SH-SY5Y (cell line): ENCODE measurements at regions not wholly inside any gene's neighbourhood (a gene's known extent, or its start where the extent isn't known, plus 50 kb on each side); places are given as distances from the start of the nearest gene placed in this dataset.

Source experiments
- GATA2 ChIP-seq: IDR thresholded peaks from 2 replicates; pipeline ENCODE4 v1.6.1; 2011; ENCODE audit warnings: mild to moderate bottlenecking, low read depth, low read length
- GATA3 ChIP-seq: IDR thresholded peaks from 2 replicates; pipeline ENCODE4 v1.6.1; 2011; ENCODE audit warnings: low read depth, mild to moderate bottlenecking, low read length, moderate library complexity

DNA sequence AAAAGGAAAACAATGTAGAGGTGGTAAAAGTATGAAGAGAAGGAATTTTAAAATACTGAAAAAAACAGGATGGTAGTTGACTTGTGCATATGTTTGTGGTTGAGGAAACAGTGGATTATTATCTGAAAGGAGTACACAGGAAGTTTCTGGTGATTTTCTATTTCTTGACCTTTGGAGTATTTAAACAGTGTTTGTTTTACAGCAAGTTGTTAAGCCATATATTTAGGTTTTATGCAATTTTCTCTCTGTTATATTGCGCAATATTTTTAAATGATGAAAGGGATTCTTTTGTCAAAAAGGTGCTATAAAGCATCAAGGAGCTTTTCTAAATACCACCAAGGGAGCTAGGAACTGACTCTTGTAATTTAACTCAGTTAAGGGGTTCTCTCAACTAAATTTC lies 343.1 kb upstream of the MAOA start:
- TF ChIP-seq GATA2 (no peak), GATA3 (no peak)

DNA sequence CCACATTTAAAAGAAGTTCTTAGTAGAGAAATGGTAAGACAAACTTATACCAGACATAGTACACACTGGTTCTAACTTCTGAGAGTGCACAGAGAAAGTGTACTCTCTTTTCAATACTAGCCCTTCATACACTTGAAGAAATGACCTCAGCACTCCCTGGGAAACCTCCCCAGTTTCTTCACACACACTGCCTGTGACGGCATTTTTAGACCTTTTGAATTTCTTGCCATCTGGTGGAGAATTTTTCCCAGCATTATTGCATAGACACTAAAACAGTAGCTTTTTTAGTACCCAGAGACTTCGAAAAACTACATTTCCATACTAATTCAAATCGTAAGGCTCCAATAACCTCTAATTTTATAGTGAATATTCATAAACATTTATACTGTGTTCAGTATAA lies 341.6 kb upstream of the MAOA start:
- TF ChIP-seq GATA2: no peak
- TF ChIP-seq GATA3: no peak

DNA sequence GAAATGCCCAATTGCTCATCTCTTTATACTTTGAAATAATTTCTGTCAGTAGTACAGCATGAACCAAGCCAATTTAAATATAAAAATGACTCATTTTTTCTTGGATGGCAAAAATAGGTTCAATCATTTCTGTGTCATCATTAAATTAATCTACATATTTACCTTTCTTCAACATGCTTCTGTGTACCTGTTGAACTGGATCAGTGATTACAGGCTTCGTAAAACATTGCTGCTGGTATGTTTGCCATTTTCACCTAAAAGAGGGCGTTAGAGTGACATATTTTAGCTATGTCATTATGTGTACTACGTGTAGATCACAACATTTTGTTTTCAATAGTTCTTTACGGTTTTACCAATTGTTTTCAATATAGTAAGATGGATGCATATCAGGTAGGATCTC lies 340.5 kb upstream of the MAOA start:
- TF ChIP-seq GATA2 (no peak), GATA3 (no peak)

DNA sequence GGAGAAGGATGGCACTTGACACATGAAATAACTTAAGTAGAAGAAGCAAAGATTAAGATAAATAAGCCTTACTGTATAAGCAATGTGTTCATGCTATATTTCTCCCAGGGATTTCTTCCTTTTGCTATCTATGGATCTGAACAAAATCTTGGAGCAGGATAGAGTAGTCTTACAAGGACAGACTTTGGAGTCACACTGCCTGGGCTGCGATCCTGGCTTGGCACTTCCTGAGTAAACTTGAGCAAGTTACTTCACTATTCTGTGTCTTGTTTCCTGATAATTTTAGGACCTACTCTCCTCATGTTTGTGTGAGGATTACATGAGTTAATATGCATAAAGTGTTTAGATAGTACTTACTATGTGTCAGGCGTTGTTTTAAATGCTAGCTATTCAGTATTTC lies 340.0 kb upstream of the MAOA start:
- TF ChIP-seq GATA3 (no peak), GATA2 (no peak)

DNA sequence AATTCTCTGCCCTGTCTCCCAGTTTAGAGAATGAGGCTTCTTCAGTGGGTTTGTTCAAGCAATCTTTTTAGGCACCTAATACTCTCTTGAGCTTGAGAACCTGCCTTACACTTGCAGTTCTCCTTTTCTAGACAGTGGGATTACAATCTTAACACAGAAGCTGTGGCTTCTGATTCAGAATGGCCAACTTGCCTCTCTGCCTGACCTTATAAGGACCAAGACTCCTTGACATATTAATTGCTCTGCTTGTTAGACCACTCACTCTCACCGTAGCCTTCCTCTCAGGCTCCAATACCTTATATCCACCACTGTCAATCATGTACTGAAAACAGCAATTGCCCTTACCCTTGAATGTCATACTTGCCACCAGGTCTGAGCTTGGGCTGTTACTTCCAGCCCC lies 338.7 kb upstream of the MAOA start:
- no peak for TF ChIP-seq GATA3
- TF ChIP-seq GATA2: no peak

DNA sequence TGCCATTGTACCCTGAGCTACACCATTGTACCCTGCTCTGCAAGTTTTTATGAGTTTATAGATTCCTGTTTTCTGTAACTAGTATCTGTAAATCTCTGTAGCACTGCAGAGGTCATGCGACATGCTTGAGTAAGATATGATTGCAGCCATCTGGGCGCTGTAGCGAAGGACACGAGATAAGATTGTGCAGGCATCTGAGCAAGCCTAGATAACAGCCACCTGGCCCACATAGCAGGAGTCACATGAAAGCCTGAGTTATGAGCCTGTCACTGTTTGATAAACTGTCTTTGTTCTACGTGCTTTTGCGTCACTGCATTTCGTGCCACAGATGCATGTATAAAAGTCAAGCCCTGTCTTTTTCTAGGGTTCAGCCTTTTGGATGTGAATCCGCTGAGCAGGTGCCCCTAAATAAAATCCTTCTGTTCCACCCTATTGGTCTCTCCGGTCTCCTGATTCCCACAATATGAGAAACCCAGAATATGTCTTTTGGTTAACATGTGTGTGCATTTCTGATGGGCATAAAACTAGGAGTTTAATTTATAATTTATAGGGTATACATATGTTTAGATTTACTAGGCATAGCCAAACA lies 327.6 kb upstream of the MAOA start:
- TF ChIP-seq GATA3 (no peak), GATA2 (peak; percentile 55; the same call in 1 of the 2 replicates)

DNA sequence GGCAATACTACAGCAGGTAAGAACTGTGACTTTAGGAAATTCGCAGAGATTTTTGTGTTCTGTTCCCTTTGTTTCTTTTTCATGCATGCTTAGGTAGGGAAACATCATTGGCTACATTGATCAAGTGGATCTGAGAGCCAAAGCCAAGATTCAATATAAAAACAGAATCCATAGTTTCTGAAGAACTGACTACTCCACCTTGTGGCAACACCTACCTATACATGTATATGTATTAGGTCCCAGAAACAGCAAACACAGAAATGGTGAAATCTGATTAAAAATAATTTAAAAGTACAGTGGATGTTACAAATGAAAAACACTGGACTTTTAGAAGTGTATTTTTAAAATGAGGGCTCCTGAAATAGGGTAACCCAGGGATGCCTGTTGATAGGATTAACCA lies 322.6 kb upstream of the MAOA start:
- TF ChIP-seq GATA3 (no peak), GATA2 (no peak)

DNA sequence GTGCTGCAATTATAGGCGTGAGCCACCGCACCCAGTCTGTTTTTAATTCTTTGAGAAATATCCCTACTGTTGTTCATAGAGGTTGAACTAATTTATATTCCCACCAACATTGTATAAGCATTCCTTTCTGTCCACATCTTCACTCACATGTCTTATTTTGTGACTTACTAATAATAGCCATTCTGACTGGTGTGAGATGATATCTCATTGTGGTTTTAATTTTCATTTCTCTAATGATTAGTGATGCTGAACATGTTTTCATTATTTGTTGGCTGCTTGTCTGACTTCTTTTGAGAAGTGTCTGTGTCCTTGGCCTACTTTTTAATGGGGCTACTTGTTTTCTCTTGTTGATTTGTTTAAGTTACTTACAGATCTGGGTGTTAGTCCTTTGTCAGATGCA lies 310.9 kb upstream of the MAOA start:
- no peak for TF ChIP-seq GATA2
- no peak for TF ChIP-seq GATA3

DNA sequence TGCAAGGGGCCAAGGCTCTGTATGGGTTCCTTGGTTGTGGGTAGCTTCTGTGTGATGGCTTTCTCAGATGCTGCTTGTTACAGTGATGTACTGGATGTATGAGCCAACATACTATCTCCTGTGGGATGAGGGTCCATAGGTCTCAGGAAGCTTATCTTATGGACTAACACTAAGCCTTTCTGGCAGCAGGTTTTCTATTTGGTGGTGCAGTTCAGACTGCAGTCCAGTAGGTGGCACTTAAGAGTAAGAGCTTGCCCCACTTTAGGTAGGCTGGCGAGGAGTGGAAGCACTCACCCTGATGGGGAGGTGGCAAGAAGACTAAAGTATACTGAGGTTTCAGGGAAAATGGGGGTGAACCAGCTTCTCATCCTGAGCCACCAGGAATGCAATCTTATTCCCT lies 306.7 kb upstream of the MAOA start:
- TF ChIP-seq GATA3 (no peak), GATA2 (no peak)

DNA sequence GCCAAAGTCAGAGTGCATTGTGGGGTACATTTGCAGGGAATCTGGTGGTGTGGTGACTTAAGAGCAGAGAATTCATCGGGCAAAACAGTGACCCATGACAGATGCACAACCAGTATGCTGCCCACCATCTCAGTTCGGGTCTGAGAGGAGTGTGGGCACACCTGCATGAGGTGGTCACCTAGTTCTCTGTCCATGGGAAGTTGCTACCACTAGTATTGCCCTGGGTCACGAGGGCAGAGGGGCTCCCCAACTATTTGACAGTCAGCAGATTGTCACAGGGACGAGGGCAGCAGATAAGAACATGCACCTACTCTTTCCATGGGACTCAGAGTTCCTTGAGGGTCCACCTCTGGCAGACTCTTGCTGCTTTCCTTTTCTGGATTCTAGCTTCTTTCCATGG lies 305.2 kb upstream of the MAOA start:
- no peak for TF ChIP-seq GATA3
- no peak for TF ChIP-seq GATA2

DNA sequence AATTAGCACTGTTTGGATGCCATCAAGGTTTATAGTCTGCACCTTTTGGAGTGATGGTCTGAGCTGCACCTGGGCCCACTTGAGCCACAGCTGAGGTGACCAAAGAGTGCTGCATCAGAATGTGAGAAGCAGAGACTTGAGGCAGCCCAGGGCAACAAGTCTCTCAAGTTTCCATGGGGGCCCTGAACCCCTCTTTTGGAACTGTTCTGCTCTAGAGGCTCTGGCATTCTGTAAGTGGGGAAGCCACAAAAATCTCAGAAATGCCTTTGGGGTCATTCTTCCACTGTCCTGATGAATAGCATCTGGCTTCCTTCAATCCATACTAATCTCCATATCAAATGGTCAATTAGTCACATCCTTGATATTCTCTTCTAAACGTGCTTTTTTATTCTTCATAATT lies 298.4 kb upstream of the MAOA start:
- TF ChIP-seq GATA2 (no peak), GATA3 (no peak)

DNA sequence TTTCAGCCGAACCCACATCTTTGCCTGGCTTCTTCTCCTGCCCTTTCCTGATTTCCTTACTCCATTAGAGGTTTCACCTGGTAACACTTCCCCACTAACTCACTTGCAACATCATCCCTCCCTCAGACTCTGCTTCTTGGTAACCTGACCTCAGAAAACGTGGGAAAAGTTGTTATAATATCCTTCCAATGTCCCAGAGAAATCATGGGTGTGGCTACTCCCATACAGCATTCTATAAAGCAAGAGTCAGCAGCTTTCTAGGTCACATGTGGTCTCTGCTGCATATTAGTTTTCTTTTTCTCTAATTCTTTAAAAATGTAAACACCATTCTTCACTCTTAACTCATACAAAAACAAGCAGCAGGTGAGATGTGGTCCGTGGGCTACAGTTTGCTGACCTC lies 283.1 kb upstream of the MAOA start:
- no peak for TF ChIP-seq GATA3
- no peak for TF ChIP-seq GATA2

DNA sequence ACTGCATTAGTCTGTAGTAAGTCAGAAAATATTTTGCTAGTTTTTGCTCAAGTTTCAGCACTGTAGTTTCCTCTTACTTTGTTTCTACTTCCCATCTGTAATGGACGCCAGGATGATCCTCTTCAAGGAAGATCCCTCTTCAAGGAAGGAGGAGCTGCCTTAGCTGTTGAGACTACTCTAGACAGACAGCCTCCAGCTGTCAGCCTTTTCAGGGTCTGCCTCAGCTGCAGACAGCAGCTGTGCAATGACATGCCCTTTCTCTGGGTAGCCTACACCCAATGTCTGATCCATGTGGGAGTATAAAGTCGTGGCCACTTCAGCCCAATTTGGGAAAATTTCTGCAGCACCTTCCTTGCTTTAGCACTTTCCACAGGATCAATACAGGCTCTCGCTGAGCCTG lies 281.0 kb upstream of the MAOA start:
- no peak for TF ChIP-seq GATA2
- TF ChIP-seq GATA3: no peak

DNA sequence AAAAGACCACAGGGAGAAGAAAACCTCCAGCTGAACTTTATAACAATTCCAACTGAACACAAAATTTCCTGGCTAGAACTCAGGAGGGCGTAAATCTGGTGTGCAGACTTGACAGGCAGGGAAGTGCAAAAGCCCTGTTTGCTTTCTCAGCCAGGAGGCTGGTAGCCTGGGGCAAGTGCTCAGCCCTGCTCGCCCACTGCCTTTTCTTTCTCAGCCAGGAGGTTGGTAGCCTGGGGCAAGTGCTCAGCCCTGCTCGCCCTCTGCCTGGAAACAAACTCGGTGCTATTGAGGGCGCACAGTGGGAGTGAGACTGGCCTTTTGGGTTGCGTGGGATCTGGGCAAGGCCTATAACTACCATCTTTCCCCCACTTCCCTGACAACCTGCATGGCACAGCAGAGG lies 275.4 kb upstream of the MAOA start:
- TF ChIP-seq GATA2 (no peak), GATA3 (no peak)

DNA sequence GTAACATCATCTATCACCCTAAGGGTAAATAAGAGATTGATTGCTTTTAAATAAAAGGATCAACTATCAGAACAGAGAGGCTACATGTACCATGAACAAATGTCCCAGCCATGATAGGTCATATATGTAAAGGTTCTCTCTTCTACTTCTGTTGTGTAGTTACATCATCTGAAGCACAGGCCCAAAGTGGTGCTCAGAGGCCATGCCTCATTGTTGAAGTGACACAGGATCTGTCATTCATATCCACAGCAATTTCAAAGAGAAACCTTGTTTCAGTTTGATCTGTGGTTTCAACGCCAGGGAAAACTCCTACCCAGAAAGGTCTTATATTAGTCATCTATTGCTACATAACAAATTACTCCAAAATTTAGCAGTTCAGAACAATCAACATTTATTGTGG lies 269.2 kb upstream of the MAOA start:
- TF ChIP-seq GATA2: no peak
- TF ChIP-seq GATA3: no peak

DNA sequence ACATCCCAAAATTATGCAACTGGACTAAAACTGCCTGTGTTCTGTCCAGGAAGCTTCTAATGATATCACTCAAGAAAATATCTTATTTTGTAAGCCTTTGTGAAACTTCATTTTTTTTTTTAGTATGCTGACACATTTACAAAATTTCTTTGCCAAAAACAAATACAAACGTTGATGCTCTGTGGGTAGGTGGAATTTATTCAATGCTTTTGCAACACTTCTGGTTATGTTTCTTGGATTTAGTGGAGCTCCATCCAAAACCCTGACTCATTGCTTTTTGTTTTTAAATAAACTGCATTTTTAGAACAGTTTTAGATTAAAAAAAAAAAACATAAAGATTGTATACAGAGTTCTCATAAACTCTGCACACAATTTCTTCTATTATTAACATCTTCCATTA lies 250.9 kb upstream of the MAOA start:
- no peak for TF ChIP-seq GATA2
- TF ChIP-seq GATA3: no peak

DNA sequence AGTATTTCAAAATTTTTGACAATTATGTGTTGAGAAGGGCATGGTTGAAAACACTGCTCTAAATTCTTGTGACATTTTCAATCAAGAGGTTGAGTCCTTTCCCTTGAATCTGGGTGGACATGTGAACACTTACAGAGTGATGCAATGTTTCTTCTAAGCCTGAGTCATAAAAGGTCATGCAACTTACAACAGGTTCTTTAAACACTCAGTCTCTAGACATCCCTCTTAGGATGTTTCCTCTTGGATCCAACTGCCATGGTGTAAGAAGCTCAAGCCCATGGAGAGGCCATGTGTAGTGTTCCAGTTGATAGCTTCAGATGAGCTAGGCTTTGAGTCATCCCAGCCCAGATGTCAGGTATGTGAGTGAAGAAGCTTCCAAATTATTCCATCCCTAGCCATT lies 232.2 kb upstream of the MAOA start:
- no peak for TF ChIP-seq GATA2
- no peak for TF ChIP-seq GATA3
